ENCODE measurements at regions not wholly inside any gene's neighbourhood (a gene's known extent, or its start where the extent isn't known, plus 50 kb on each side); places are given as distances from the start of the nearest gene placed in this dataset.

DNA sequence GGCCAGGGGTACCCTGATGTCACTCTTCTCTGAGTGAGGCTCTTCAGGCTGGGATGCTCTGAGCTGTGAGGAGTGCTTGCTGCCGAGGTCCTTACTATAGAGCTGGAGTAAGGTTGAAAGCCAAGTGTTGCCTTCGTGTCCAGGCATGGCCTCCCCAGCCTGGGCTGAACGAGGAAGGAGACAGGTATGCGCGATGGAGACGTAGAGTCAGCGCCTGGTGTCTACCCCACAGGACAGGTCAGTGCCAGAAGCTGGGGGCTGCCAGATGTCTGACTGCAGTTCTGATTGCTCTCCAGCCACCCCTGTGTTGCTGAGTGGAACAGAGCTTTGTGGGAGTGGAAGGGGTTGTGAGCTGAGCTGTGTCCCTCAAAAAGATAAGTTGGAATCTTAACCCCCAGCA lies 135.8 kb upstream of the AJAP1 start:
- no peak for DNase-seq (ENCODE audit: low read depth in 3 of 3)

- no peak for DNase-seq (ENCODE audit: low read depth in 3 of 3)
Measured at GRCh38 chr1:4519954-4520353, 134.5 kb upstream of the AJAP1 start.

- DNase-seq (ENCODE audit: low read depth in 3 of 3), result no peak
Measured at GRCh38 chr1:4523551-4523950, 130.9 kb upstream of the AJAP1 start.

- DNase-seq (ENCODE audit: low read depth in 3 of 3), result no peak
Measured at GRCh38 chr1:4526747-4527146, 127.7 kb upstream of the AJAP1 start.

DNA sequence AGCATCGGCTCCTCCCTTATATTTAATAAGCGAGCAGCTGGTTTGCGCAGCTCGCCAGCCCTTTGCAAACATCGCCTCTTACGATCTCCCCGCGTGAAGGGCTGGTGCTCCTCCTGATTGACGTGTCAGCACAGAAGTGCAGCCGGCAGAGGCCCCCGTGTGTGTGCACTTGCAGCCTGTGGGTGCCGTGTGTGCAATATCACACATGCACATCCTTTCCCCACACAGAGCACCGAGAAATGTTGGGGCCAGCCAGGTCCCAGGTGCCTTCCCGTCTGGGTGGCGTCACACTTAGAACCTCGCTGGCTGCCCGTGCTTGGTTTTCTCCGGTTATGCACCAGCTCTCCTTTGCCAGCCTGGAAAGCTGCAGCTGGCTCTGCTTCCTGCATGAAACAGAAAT lies 126.6 kb upstream of the AJAP1 start:
- DNase-seq (ENCODE audit: low read depth in 3 of 3), result no peak

- DNase-seq (ENCODE audit: low read depth in 3 of 3), result no peak
Measured at GRCh38 chr1:4528590-4528989, 125.8 kb upstream of the AJAP1 start.

GRCh38 chr1:4529446-4530165 lies 124.8 kb upstream of the AJAP1 start:
- DNase-seq (ENCODE audit: low read depth in 3 of 3), result no peak

GRCh38 chr1:4530166-4530785 lies 124.1 kb upstream of the AJAP1 start:
- DNase-seq (ENCODE audit: low read depth in 3 of 3), result no peak

- DNase-seq (ENCODE audit: low read depth in 3 of 3), result no peak
Measured at GRCh38 chr1:4531842-4532241, 122.6 kb upstream of the AJAP1 start.

DNA sequence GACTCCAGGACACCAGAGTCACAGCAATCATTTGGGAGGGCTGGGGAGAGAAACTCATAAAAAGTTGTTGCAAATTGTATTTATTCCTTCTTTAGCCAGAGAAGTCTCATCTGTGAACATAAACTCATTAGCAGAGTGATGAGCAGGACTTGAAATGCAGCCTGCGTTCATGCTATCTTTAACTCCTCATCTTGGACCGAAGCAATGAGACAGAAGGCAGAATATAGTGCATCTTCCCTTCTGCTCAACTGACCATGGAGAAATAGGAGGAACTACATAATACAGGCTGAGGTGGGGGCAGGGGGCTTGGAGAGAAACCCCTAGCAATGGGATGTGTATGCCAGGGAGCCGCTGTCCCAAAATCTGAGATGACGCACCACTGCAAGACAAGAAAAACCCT lies 121.8 kb upstream of the AJAP1 start:
- no peak for DNase-seq (ENCODE audit: low read depth in 3 of 3)

DNA sequence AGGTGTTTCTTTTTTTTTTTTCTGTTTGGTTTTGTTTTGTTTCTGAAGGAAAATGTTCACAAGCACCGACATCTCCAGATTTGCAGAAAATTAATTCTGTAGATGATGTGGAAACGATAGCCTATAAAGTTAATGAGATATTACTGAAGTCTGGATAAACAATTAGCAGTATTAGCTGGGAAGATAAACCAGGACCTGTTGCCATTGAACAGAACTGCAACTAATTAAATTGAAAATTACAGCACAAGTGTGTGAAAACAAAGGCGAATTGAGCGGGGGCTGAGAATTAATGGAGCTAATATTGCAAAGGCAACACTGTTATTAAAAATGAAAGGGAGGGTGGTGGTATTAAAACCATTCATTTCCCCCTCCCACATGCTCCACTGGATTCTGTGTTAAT lies 107.5 kb upstream of the AJAP1 start:
- DNase-seq (ENCODE audit: low read depth in 3 of 3), result no peak

DNA sequence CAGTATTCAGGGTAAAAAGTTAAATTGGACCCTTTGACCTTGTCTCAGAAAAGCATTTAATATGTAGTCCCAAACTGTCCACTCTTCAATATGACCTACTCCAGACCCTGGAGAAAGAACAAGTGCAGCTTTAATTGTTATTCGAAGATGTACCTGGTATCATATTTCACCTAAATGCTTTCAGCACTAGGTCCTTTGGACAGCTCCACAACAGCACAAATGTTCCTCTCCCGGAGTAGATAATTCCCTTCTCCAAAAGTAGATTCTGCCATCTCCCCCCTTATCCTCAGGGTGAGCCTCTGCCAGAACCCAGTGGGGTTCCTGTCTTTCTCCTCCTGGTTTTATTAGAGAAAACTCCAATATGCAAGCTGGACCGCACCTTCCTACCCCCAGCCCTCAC lies 104.5 kb upstream of the AJAP1 start:
- no peak for DNase-seq (ENCODE audit: low read depth in 3 of 3)

DNA sequence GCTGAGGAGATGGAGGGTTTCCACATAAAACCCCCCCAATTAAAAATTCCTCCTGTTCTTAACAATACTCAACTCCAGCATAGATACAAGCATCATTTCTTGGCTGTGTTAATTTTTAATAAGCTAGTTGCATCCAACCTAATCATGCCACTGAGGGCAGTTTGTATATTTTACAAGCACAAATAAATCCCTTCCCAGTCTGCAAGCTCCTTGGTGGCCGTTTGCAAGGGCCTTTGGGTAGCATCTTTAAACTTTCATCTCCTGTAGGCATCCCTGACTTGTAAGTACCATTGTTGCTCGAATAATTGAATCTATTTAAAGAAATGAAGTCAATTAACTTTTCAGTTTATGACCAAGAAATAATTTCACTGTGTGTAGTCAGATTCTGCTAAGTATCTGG lies 103.5 kb upstream of the AJAP1 start:
- no peak for DNase-seq (ENCODE audit: low read depth in 3 of 3)

DNA sequence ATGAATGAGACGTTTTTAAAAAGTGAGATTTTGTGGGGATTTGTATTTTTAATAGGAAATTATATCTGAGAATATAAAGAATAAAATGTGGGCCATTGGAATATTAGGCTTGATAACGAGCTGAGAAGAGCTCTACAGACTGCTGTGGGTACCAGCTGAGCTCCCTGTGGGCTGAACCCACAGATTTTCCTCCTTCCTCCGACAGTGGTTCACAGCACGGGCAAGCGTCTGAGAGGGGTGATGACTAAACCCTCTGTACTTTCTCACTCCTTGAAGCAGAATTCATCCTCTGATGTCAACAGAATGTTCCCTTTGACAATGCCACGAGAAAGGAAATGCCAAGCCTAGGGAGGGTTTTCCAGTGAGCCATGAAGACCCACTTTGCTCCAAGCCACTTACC lies 102.7 kb upstream of the AJAP1 start:
- no peak for DNase-seq (ENCODE audit: low read depth in 3 of 3)

DNA sequence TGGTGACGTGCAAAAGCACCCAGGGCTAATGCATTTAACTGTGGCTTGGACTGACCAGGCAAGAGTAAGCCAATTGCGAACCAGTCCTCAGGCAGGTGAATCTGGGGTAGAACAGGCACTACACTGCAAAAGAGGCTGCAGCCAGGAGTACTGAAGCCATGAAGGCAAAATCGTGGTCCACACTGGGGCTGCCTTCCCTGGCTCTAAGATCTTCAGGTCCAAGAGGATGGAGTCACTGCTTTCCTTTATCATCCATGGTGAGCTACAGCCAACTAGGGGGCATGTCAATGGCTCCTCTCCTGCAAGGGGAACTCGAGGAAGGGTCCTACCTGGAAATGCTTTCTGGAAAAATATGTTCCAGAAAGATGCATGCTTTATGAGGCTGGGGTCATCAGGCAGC lies 100.6 kb upstream of the AJAP1 start:
- DNase-seq (ENCODE audit: low read depth in 3 of 3), result no peak

DNA sequence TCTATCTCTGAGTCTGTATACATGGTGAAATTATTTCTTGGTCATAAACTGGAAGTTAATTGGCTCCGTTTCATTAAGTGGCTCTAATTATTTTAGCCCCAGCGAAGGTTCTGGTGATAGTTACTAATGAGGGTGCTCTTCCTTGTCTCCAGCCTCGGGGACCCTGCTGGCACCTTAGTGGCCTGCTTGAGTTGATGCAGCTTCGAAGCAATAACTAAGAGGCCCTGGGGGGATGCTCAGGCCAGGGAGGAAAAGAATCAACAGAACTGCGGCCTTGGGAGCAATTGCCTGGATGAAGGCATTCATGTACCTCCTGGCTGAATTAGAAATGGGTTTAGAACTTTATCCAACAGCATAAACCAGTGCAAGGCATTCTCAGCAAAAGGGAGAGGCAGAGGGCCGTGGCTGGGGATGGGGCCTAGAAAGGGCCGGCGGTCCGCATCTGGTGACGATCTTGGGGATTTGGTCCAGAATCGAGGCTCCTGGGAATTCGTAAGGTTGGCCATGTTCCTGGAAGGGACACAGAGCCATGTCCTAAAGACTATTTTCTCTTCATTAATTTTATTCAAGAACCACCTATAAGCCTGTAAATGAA lies 100.0 kb upstream of the AJAP1 start:
- DNase-seq (ENCODE audit: low read depth in 3 of 3), result no peak

GRCh38 chr1:4557949-4558348 lies 96.5 kb upstream of the AJAP1 start:
- DNase-seq (ENCODE audit: low read depth in 3 of 3), result no peak

DNA sequence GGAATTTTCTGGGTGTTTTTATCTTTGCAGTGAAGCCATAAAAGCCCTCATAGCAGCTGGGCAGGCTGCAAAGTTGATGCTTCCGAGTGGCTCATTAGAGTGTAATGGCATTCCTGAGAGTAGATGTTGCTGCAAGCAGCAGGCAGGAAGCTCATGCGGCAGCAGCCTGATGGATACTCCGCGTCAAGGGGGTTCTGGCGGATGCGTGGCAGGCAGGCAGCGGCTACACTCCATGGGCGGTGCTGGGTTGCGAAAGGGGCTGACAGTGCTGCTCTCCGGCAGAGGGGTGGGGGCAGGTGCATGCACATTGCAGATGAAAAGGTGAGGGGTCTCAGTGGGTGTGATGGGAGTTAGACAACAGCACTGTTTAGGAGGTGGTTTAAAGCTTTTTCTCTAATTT lies 93.2 kb upstream of the AJAP1 start:
- no peak for DNase-seq (ENCODE audit: low read depth in 3 of 3)

DNA sequence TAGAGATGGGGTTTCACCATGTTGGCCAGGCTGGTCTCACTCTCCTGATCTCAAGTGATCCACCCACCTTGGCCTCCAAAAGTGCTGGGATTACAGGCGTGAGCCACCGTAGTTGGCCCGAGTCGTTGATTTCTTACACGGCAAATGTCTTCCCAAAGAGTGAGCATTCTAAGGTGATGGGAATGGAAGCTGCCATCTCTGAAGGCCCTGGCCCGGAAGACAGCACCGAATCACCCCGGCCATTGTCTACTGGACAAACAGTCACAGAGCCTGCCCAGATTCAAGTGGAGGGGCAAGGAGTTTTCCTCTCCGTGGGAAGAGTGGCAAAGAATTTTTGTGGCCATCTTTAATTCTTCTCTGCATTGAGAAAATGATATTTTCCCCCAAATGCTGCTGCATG lies 92.1 kb upstream of the AJAP1 start:
- DNase-seq (ENCODE audit: low read depth in 3 of 3), result no peak

DNA sequence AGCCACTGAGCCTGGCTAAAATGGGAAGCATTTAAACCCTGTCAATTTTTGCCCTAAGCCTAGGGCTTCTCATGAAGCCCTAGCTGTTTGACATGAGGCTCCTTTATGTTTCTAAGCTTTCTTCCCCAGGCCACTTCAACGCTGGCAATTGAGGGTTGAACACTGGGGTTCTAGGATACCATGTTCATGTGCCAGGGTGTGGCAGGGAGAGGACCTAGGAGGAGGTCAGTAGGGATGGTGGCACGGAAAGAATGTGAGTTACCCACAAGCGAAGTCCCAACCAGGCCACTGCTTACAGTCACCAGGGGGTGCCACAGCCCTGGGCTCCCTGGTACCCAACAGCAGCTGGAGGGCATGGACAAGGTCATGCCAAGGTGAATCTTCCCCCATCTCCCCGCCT lies 90.8 kb upstream of the AJAP1 start:
- no peak for DNase-seq (ENCODE audit: low read depth in 3 of 3)

DNA sequence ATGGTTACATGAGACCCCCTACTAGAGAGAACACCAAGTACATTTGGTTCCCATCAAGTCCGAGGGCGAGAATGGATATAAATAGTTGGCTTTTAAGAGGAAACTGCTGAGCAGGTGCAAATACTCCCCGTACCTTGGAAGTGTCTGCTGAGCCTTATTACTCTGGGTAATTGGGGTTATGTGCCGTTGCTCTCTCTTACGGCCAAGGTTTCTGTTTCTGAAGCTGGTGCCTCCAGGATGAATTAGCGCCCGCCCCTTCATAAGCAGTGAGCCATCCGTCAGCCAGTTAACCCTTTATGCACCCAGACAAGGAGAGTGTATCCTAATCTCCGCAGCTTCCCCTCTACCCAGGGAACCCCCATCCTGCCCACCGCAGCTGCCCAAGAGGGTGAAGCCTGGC lies 90.4 kb upstream of the AJAP1 start:
- DNase-seq (ENCODE audit: low read depth in 3 of 3), result no peak

- DNase-seq (ENCODE audit: low read depth in 3 of 3), result no peak
Measured at GRCh38 chr1:4565166-4565565, 89.2 kb upstream of the AJAP1 start.

GRCh38 chr1:4565801-4566449 lies 88.5 kb upstream of the AJAP1 start:
- no peak for DNase-seq (ENCODE audit: low read depth in 3 of 3)

Data from stimulated activated CD4-positive, alpha-beta T cell treated with anti-CD3 and anti-CD28 coated beads, TNF-alpha, amount 100 ng/mL, for 24 hours (primary cell).